HG02943 (cell line): ENCODE measurements at regions not wholly inside any gene's neighbourhood (a gene's known extent, or its start where the extent isn't known, plus 50 kb on each side); places are given as distances from the start of the nearest gene placed in this dataset.

Experiments used
- ATAC-seq: cut with Tn5 transposase; IDR thresholded peaks from one replicate; pipeline ENCODE4 v1.9.1; 2021; ENCODE audit warnings: mild to moderate bottlenecking, low read depth, moderate library complexity; ENCODE audit not compliant: unreplicated experiment

DNA sequence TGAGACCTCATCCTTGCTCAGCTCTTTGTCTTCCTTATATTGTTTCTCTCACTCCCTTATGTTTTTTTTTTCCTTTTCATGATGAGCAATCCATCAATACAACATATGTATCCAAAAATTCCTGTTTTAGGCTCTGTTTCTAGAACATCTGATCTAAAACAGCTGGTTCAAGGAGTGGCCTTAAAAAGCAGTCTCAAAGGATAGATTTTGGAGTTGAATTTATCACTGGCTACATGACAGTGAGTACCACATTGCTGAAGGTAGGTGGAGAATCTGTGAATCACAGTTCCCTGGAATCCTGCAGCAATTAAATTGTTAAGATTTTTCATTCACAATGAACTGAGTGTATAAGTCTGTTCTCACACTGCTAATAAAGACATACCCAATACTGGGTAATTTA lies 155.8 kb upstream of the ADAMTS5 start:
- ATAC-seq, result no peak

DNA sequence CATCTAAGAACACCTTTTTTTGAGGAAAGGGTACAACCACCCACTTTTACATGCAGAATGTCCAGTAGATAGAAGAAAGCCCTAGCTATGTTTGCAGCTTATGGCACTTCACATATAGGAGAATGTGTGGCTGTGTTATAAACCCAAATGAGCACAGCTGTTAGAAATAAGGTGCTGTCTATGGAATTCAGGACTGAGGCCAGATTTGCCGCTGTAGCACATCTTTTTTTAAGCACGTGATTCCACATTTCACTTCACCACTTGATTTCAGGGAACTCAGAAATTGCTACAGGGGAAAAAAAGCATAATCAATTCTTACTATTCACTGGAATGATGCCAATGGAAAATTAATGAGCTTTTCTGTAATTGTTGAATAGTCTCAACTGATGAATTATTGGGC lies 147.2 kb upstream of the ADAMTS5 start:
- ATAC-seq, result no peak

DNA sequence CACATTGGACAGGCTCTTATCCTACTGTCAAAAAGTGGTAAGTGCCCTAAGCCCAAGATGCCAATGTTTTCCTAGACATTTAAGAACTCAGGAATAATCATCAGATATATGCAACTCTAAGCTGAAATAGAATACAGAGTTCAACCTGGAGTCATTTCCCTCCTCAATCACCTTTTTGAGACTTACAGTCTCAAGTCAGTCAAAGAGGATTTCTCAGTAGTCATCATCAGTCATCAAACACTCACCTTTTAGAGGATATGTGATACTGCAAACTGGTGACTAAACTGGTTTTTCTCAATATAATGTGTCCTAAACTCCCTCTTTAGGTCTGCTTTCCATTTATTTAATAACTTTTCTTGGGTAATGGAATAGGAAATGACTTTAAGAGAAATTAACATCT lies 145.3 kb upstream of the ADAMTS5 start:
- ATAC-seq, result no peak

DNA sequence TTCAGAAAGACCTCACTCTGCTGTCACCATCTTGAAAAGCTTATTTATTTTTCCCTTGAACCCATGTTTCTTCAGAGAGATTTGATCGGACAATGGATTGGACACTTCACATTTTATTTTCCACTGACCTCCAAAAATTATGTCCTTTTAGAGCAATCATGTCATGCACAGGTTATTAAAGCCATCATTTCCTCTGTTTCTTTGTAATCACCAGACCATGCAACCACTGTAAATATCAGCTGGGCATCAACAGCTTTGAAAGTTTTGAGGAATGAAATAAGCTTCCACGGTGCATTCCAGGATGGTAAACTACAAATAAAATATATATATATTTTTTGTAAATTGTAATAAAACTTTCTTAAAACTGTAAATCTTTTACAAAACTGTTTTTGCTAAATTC lies 144.1 kb upstream of the ADAMTS5 start:
- no peak for ATAC-seq

DNA sequence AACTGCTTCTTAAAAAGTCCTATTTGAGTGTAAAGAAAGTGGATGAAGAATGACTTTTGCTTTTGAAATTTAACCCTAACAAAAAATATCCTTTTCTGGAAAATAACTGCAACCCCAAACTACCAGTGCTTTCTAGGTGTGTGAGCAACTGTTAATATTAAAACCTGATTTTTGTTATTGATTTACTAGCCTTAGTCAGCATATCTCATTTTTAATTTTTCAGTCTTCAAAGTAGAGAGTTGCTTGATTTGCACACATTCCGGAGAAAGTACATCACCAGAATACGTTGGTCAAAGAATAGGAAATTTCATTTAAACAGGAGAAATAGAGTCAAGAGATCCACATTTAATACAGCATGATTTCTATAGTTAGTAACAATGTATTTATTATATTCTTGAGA lies 141.8 kb upstream of the ADAMTS5 start:
- ATAC-seq, result no peak

DNA sequence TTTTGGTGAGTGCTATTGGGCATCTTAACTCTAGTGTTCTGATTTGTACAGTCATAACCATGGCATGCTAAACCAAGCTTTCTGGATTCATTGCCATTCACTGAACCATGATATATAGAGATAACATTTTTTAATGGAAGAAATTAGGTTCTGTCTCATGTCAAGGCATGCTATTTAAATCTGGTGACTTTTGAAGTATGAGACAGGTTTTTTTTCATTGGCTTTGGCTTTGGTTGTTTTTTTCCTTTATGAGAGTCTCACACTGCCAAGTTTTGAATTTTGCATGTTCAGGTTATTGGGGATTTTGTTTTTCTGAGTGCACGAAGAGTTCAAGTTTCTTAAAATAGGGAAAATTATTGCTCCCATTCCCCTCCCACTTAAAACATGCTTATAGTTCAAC lies 141.3 kb upstream of the ADAMTS5 start:
- no peak for ATAC-seq

DNA sequence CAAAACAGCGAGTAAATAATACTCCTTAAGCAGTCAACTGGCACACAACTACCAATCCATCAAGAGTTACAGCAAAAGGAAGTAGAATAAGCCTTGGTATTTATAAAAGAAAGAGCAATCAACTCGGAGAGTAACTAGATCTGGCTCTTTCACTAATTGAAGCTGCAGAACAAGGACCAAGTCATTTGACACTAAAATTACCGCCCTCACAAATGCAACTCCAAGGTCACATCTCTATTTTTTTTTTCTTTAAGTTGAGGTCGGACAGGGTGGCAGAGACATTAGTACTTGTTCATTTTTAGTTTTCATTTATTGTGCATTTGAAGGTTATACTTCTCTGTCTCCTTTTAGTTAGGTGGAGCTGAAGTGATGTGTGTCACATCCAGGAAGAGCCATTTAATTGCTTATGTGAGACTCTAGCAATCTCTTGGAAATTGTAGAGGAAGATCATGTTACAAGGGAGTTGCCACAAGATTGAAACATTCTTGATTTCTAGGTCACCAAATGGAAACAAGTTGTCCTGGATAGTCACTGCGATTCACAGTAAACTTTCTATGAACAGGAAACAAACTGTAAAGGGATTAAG lies 138.1 kb upstream of the ADAMTS5 start:
- no peak for ATAC-seq

DNA sequence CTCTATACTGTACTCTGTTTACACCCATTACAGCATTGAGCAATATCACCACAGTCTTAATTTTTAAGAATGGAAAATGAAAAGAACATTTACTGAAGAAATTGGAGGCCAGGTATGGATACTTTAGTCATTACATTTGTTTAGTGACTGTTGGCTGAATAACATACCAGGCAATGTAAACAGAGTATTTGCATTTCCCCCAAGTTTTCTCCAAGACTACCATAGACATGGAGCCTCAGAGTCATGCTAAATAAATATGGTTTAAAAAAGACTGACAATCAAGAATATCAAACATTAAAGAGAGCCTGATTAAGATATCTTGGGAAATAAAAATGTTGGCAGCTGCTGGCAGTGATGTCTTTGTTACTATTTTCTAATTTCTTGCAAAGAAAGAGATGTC lies 136.9 kb upstream of the ADAMTS5 start:
- ATAC-seq, result no peak

DNA sequence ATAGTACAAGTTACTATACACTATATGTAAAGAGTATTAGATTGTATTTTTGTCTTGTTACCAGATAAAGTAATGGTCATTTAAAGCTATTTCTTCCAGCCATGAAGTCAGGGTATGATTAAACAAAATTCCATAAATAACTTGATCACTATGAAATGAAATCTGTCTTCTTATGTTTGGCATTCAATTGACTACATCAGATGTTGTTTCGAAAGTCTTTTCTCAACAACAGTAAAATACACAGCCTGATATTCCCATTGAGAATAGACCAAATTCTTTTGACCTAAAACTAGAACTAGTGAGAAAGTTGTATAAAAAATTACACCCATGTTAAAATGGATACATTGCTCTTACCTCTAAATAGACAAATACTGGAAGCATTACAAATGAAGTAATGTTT lies 134.6 kb upstream of the ADAMTS5 start:
- ATAC-seq, result no peak

DNA sequence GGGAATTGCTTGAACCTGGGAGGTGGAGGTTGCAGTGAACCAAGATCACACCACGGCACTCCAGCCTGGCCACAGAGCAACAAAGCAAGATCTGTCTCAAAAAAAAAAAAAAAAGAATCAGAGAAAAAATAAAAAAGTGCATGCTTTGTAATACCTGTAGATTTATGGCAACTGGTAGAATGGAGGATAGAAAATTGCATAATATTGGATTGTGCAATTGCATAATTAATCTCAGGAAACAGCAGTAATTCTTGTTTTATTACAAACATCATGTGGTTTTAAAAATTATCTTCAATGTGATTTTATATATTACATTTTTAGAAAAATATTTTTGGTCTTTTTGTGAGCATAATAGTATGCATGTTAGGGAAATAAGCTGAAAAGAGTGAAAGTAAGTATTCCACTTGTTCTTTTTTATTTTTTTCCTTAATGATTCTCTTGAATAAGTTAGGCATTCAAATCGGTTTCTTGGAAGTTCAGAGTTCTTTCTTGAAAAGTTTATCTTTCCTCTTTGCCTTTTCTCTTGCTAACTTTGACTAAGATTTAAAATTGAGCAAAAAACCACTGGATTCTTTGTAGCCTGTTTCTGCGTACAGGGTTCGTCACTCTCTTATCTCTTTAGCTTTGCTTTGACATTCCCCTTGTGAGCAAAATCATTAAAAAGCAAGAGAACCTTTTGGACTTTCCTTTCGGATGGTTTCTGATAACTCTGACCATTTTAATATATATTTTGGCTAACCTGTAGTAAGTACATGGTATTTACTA lies 127.5 kb upstream of the ADAMTS5 start:
- no peak for ATAC-seq

DNA sequence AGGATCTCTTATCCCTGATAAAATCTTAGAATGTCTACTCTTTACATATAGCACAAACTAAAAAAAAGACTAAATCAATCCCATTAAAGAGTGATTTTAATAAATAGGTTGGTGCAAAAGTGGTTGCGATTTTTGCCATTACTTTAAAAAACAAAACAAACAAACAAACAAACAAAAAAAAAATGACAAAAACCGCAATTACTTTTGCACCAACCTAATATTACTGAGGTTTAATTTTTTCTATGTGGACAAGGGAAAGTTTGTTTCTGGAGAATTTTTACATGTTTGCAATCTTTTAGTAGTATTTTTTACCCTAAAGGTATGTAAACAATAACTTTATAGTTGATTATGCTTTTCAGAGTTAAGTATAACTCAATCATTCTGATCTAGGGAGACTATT lies 119.7 kb upstream of the ADAMTS5 start:
- ATAC-seq, result no peak

DNA sequence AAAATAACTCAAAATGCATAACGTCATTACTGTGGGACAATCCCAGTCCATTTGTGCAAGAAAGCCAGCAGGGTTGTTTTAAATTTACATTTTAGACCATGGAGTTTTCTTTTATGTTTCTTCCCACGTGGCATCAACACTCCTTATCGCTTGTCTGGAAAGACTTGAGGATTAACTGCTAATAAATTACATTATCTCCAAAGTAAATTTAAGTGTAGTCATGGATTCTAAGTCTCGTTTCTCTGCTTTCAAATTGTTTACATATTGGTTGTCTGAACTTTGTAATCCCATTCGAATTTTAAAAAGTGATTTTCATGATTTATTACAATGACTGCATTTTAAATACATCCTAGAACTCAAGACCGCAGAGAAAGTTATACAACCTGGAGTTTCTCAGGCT lies 119.3 kb upstream of the ADAMTS5 start:
- ATAC-seq, result no peak

DNA sequence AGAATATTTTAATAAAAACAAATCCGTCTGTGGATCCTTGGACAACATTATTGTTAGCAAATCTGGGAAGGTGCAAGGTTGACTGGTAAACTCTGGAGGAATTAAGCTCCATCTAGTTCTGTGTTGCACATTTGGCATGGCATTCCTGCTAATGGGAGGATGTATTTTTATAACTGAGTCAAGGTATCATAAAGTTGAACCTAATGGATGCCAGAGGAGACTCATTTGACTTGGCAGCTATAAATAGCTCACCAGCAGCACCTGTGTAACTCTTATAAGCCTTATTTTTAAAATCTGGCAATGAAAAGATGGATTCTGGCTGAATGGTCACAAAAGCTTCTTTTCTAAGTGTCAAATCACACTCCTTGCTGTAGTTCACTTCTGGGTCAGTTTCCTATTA lies 118.5 kb upstream of the ADAMTS5 start:
- ATAC-seq, result no peak

DNA sequence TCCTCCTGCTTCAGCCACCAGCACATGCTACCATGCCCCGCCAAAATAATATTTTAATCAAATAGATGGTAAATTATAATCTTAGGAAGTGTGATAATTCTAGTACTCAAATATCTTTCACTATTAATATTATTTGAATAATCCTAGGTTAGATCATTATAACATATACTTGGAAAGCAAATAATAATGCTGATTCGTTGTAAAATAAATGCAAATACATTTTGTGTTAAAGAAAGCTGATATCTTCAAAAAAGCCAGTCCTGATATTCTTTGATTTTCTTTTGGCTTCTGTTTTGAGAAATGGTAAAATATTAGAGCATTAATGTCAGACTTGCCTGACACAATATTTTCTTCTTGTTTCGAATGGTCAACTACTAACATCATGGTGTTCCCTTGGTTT lies 116.3 kb upstream of the ADAMTS5 start:
- ATAC-seq, result no peak

DNA sequence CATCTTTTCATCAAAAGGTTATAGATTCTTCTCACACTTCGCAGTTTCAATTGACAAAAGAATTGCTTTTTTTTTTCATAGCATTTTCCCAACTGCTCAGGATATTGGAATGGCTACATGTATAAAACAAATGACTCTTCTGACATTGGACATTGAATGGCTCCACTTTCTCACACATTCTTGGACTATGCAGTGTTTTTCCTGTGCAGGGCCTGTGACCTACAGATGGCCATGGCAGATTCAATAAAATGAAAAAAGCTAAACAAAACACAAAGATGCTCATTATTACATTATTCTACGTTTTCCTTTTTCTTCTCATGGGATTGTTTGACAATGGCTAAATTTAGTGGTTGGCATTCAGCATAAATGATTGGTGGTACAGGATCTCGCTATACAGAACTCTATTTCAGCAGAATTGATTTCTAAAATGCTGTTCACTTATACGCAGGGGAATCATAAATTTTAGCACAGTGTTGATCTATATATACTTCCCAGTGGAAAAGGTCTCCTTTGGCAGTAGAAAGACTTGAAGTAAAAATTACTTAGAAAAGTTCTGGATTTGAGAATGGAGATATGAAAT lies 115.6 kb upstream of the ADAMTS5 start:
- ATAC-seq, result no peak

DNA sequence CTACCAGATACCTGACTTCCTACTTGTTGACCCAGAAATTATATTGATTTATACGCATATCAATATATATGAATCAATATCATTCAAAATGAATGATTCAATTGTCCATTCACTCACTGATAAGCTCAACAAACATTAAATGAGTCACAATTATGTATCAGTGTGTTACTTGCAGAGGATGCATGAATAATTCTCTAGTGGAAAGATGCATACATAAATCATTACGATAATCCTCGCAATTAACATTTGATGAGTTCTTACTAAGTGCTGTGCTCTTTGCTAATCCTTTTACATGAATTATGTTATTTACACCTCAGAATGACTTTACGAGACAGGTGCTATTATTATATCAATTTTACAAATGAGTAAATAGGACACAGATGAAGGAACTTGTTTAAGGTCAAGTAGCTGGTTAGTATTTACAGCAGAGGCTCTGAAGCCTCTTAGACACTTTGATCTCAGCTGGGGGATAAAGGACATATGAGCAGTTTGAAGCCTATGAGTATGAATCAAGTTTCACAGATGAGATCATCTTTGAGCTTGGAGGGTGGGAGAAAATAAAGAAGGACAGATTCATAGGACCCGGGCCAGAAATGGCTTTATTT lies 112.8 kb upstream of the ADAMTS5 start:
- no peak for ATAC-seq

DNA sequence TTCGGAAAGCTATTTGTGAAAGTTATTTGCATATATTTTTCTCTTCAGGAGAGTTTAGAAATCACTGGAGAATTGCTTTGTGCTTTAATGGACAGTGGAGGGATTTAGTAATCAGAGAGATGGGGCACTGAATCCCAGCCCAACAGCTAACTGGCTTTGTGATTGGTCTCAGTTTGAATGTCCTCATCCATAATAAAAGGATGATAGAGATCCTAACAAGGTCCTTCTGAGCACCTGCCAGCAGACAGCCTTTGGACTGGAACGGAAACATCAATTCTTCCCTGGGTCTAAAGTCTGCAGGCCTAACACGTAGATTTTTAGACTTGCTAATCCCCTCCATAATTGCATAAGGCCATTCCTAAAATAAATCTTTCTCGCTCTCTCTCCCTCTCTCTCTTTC lies 112.0 kb upstream of the ADAMTS5 start:
- ATAC-seq, result no peak

DNA sequence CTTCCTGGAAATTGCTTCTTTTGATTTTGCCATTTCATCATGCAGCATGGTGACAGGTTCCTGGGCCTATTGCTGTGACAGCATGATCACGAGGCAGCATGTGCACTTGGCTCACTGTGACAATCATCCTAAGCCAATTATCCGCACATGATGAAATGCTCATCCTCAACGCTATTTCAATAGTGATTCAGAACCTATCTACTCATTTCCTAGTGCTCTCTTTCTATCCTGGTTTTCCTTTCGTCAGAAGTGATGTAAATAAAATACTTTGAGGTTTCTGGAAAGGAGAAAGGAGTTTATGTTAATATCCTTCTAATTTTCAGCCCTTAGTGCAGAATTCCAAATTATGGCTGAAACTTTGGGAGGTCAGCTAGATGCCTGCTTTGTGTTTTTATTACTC lies 110.6 kb upstream of the ADAMTS5 start:
- no peak for ATAC-seq

DNA sequence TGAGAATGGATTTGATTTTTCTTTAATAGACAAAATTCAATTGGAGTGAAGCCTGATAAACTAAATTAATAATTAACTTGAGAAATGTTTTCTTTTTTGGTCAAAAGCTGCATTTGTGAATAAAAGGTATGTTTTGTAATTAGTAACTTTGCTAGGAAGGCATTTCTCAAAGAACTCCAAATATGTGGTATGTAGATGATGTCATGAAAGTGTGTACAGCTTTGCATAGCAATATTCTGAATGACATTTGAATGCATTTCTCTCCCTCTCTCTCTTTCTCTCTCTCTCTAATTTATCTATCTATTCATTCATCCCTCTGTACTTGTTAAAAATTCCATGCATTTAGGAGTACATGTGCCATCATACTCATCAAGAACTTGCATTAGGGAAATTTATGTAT lies 109.1 kb upstream of the ADAMTS5 start:
- ATAC-seq, result no peak

DNA sequence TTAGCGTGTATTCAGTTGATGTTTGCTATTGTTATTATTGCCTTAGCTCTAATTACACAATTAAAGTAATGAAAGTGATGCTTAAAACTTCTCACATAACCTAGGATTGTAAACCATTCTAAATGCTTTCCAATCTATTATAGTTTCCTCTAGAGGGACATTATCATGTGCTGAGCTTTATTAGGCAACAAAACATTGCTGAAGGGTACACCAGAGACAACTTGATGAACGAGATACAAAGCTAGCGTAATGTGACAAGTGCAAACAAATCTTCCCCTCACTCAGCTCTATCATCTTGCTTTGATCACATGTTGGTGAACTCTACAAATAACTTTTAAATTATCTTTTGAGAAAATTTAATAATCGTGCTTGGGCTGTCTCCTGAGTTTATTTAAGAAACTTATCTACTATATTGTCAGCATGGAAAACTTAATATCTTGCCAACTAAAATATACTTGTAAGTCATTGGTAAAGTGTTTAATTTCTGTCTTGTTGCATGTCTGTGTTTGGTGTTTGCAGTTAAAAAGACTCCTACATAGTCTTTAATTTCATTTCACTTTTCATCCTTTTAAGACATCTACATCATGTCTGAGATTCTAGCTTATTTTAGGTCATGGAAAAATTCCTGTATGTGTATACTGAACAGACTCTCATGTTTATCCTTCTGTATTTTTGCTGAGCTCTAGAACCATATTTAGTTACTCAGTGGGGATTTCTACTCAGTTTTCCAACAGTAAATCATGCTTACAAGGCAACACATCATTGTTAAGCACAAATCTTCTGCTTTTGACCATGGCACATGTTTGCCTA lies 104.2 kb upstream of the ADAMTS5 start:
- ATAC-seq, result no peak

DNA sequence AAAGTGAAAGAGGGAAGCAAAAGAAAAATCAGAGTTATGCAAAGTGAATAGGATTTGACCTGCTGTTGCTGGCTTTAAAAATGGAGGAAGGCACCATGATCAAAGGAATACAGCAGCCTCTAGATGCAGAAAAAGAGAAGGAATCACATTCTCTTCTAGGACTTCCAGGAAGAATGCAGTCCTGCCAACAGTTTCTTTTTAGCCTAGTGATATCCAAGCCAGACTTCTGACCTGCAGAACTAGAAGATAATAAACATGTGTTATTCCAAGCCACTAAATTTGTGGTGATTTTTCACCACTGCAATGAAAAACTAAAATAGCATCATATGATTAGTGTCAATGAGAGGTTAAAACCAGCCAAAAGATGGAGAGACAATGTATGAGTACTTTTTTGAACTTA lies 101.9 kb upstream of the ADAMTS5 start:
- no peak for ATAC-seq
